NCI-H2107 treated with DMSO at 0.1 percent for 48 hours (cell line): ENCODE measurements at regions not wholly inside any gene's neighbourhood (a gene's known extent, or its start where the extent isn't known, plus 50 kb on each side); places are given as distances from the start of the nearest gene placed in this dataset.

Experiments
- DNase-seq: peaks from one replicate; lab custom pipeline; 2025; ENCODE audit not compliant: unreplicated experiment; lab: John Stamatoyannopoulos, UW

GRCh38 chr2:200725596-200725995 is 86.1 kb upstream of the BZW1 start:
- no peak for DNase-seq

- peak; percentile 8 for DNase-seq
Measured at GRCh38 chr2:200728630-200729029, 83.1 kb upstream of the BZW1 start.

GRCh38 chr2:200730302-200730701 is 81.4 kb upstream of the BZW1 start:
- DNase-seq: no peak

GRCh38 chr2:200730960-200731359 is 80.8 kb upstream of the BZW1 start:
- no peak for DNase-seq

- DNase-seq: no peak
Measured at GRCh38 chr2:200732866-200733265, 78.8 kb upstream of the BZW1 start.

GRCh38 chr2:200733713-200734198 is 78.0 kb upstream of the BZW1 start:
- no peak for DNase-seq

GRCh38 chr2:200735061-200735460 is 76.6 kb upstream of the BZW1 start:
- no peak for DNase-seq

- no peak for DNase-seq
Measured at GRCh38 chr2:200736646-200737274, 75.0 kb upstream of the BZW1 start.

- no peak for DNase-seq
Measured at GRCh38 chr2:200737585-200737984, 74.1 kb upstream of the BZW1 start.

GRCh38 chr2:200738590-200738989 is 73.1 kb upstream of the BZW1 start:
- no peak for DNase-seq

- no peak for DNase-seq
Measured at GRCh38 chr2:200740907-200741306, 70.8 kb upstream of the BZW1 start.

GRCh38 chr2:200741468-200742202 is 70.1 kb upstream of the BZW1 start:
- no peak for DNase-seq

- DNase-seq: no peak
Measured at GRCh38 chr2:200742426-200742825, 69.3 kb upstream of the BZW1 start.

GRCh38 chr2:200743042-200743676 is 68.6 kb upstream of the BZW1 start:
- no peak for DNase-seq

GRCh38 chr2:200744201-200744602 is 67.5 kb upstream of the BZW1 start:
- DNase-seq: no peak

GRCh38 chr2:200746301-200746700 is 65.4 kb upstream of the BZW1 start:
- no peak for DNase-seq

- DNase-seq: peak; percentile 59
Measured at GRCh38 chr2:200747668-200748618, 63.8 kb upstream of the BZW1 start.

GRCh38 chr2:200748779-200749178 is 62.9 kb upstream of the BZW1 start:
- DNase-seq: no peak

GRCh38 chr2:200749631-200750322 is 61.9 kb upstream of the BZW1 start:
- DNase-seq: no peak

GRCh38 chr2:200750323-200750910 is 61.3 kb upstream of the BZW1 start:
- no peak for DNase-seq
